K562 (cell line): ENCODE measurements at regions not wholly inside any gene's neighbourhood (a gene's known extent, or its start where the extent isn't known, plus 50 kb on each side); places are given as distances from the start of the nearest gene placed in this dataset.

Experiments
- ATAC-seq: fragments of 200-7000 bp; cut with Tn5 transposase; 3 replicates; pipeline ENCODE4 v1.9.1; 2020; ENCODE audit warnings: moderate library complexity
- BruUV-seq: library from RNA; stranded (reverse); fragments of 400-500 nt; replicated peaks from 2 replicates; lab custom pipeline; 2021; lab: Mats Ljungman, UMichigan
- CTCF ChIA-PET: fragments of 300-600 bp; formaldehyde crosslinking; extraction: SDS; loops from one replicate; lab custom pipeline; 2021; ENCODE audit warnings: low intra/inter-chr PET ratio; lab: Yijun Ruan, JAX
- POLR2A ChIA-PET: fragments of 300-600, 350-650 bp; sonication (Branson Sonifier 250); formaldehyde crosslinking; extraction: SDS; loops from one replicate; lab custom pipeline; 2021; ENCODE audit warnings: antibody characterized with exemption, inconsistent platforms; lab: Yijun Ruan, JAX
- DNase-seq, 4 experiments: peaks; one replicate each; pipeline versions ENCODE4 v3.0.0 to v3.0.0-alpha.2; 2011 to 2018; ENCODE audit warnings: low spot score in 3 of 4, mixed read lengths in 3 of 4; ENCODE audit errors: extremely low read depth in 1 of 4
- FAIRE-seq: peaks from 2 replicates; lab custom pipeline; 2011; peaks lifted over from hg19 to GRCh38; lab: Jason Lieb, UNC
- H2AFZ ChIP-seq: 2 replicates; pipeline ENCODE4 v1.6.0; 2011; ENCODE audit warnings: low read depth, low read length, control low read depth, inconsistent platforms
- H3K27ac ChIP-seq: fragments of 200-600 bp; 3 replicates; pipeline ENCODE4 v1.8.0; 2011; ENCODE audit warnings: low read depth, mild to moderate bottlenecking, control low read depth, inconsistent platforms, low read length, moderate library complexity, mixed read lengths; ENCODE audit errors: extremely low read depth
- H3K27me3 ChIP-seq, 2 experiments: fragments of 300-600 bp in 1 of 2; 2 replicates in 1 of 2; 3 replicates in 1 of 2; pipeline versions ENCODE4 v1.6.0 to v1.8.0; 2011; ENCODE audit warnings: inconsistent platforms in 2 of 2, low read length in 2 of 2, mild to moderate bottlenecking in 1 of 2, mixed read lengths in 1 of 2, moderate library complexity in 1 of 2; ENCODE audit not compliant: control insufficient read depth in 2 of 2, insufficient read depth in 2 of 2
- H3K36me3 ChIP-seq: fragments of 300-600 bp; 3 replicates; pipeline ENCODE4 v1.8.0; 2011; ENCODE audit warnings: mild to moderate bottlenecking, low read length, inconsistent platforms; ENCODE audit not compliant: control insufficient read depth, insufficient read depth
- H3K4me1 ChIP-seq, 2 experiments: fragments of 200-600 bp in 1 of 2; replicated peaks in 1 of 2; 2 replicates in 1 of 2; 3 replicates in 1 of 2; pipeline versions ENCODE4 v1.5.1 to v1.8.0; 2011; ENCODE audit warnings: inconsistent platforms in 2 of 2, low read length in 2 of 2, mild to moderate bottlenecking in 1 of 2, mixed read lengths in 1 of 2, moderate library complexity in 1 of 2; ENCODE audit not compliant: control insufficient read depth in 2 of 2, insufficient read depth in 2 of 2
- H3K4me2 ChIP-seq: 2 replicates; pipeline ENCODE4 v1.6.1; 2011; ENCODE audit warnings: low read length, control low read depth, inconsistent platforms, mixed read lengths; ENCODE audit not compliant: insufficient read depth
- H3K4me3 ChIP-seq: fragments of 200-600 bp; sonication (generic), shearing (Covaris generic); 2 replicates; pipeline ENCODE4 v1.5.1; 2016; ENCODE audit warnings: control low read depth, inconsistent platforms
- H3K79me2 ChIP-seq: fragments of 200-600 bp; 3 replicates; pipeline ENCODE4 v1.8.0; 2011; ENCODE audit warnings: low read length, inconsistent platforms; ENCODE audit not compliant: control insufficient read depth, insufficient read depth
- H3K9ac ChIP-seq, 2 experiments: 2 replicates each; pipeline versions ENCODE4 v1.6.0 to v1.6.1; 2011; ENCODE audit warnings: low read depth in 2 of 2, low read length in 2 of 2, control low read depth in 1 of 2, inconsistent platforms in 1 of 2, mild to moderate bottlenecking in 1 of 2, mixed read lengths in 1 of 2; ENCODE audit not compliant: insufficient read depth in 1 of 2
- H3K9me1 ChIP-seq: one replicate; pipeline ENCODE4 v1.6.0; 2011; ENCODE audit warnings: inconsistent platforms, mild to moderate bottlenecking, low read length, moderate library complexity; ENCODE audit not compliant: control insufficient read depth, insufficient read depth
- H3K9me3 ChIP-seq: replicated peaks from 2 replicates; pipeline ENCODE4 v1.5.1; 2011; ENCODE audit warnings: low read depth, low read length, inconsistent platforms; ENCODE audit not compliant: control insufficient read depth, insufficient read depth
- H4K20me1 ChIP-seq: replicated peaks from 2 replicates; pipeline ENCODE4 v1.6.1; 2011; ENCODE audit warnings: low read length, inconsistent platforms, mixed read lengths; ENCODE audit not compliant: control insufficient read depth, insufficient read depth
- CEBPB ChIP-seq: fragments of 450-650 bp; IDR thresholded peaks from 2 replicates; pipeline ENCODE4 v1.6.1; 2016; ENCODE audit warnings: missing genetic modification characterization, missing compliant biosample characterization
- EP400 ChIP-seq: fragments of 450-650 bp; IDR thresholded peaks from 2 replicates; pipeline ENCODE4 v1.6.1; 2017; ENCODE audit warnings: antibody characterized with exemption, mild to moderate bottlenecking, moderate library complexity
- GABPB1 ChIP-seq: sonication (generic); formaldehyde crosslinking; IDR thresholded peaks from 2 replicates; pipeline ENCODE4 v1.8.0; 2022; ENCODE audit warnings: mild to moderate bottlenecking, missing genetic modification reagents
- HDAC6 ChIP-seq: IDR thresholded peaks from 2 replicates; pipeline ENCODE4 v1.6.1; 2012; ENCODE audit warnings: low read depth, mild to moderate bottlenecking, control low read depth, inconsistent platforms, low read length, moderate library complexity
- HMGXB4 ChIP-seq: sonication (generic); formaldehyde crosslinking; IDR thresholded peaks from 2 replicates; pipeline ENCODE4 v1.8.1; 2023; ENCODE audit warnings: mild to moderate bottlenecking, missing genetic modification reagents
- KAT7 ChIP-seq: sonication (generic); formaldehyde crosslinking; IDR thresholded peaks from 2 replicates; pipeline ENCODE4 v1.8.0; 2022; ENCODE audit warnings: missing genetic modification reagents, mild to moderate bottlenecking, borderline replicate concordance
- MBD2 ChIP-seq: sonication (generic); IDR thresholded peaks from 2 replicates; pipeline ENCODE4 v1.6.1; 2016; ENCODE audit warnings: low read depth, borderline replicate concordance
- NFYB ChIP-seq: IDR thresholded peaks from 2 replicates; pipeline ENCODE4 v1.6.1; 2011; ENCODE audit warnings: mild to moderate bottlenecking, moderate library complexity; ENCODE audit not compliant: insufficient read length; ENCODE audit errors: extremely low read depth
- SRSF3 ChIP-seq: fragments of 200-400 bp; formaldehyde crosslinking; IDR thresholded peaks from 2 replicates; pipeline ENCODE4 v1.6.1; 2016; ENCODE audit warnings: mild to moderate bottlenecking, low read length, moderate library complexity; ENCODE audit not compliant: insufficient read depth
- SUPT5H ChIP-seq: fragments of 450-650 bp; IDR thresholded peaks from 2 replicates; pipeline ENCODE4 v1.6.1; 2016
- ZBTB12 ChIP-seq: fragments of 250-450 bp; sonication (Bioruptor Pico); IDR thresholded peaks from 2 replicates; pipeline ENCODE4 v1.4.0; 2020
- ZNF444 ChIP-seq: fragments of 250-450 bp; sonication (Bioruptor Pico); IDR thresholded peaks from 2 replicates; pipeline ENCODE4 v1.4.0; 2020; ENCODE audit warnings: mild to moderate bottlenecking, moderate library complexity
- ZNF79 ChIP-seq: fragments of 250-450 bp; sonication (Bioruptor Pico); IDR thresholded peaks from 2 replicates; pipeline ENCODE4 v1.4.0; 2020; ENCODE audit warnings: low read depth, mild to moderate bottlenecking, moderate library complexity
- WGBS: fragments of 100-300 bp; shearing (Covaris generic); methylation state at CpG from one replicate; pipeline ENCODE4 v1.1.6; 2016; ENCODE audit warnings: low coverage, mixed read lengths; ENCODE audit not compliant: insufficient coverage; ENCODE audit errors: missing lambda C conversion rate; 5-methylcytosine and 5-hydroxymethylcytosine counted together
- in situ Hi-C: fragments of 300-500 bp; cut with MboI; formaldehyde crosslinking; loops from 4 replicates; pipeline ENCODE4 v1.15.0; 2018; ENCODE audit warnings: inconsistent platforms, mixed read lengths
- intact Hi-C: fragments of 100-400 bp; cut with micrococcal nuclease; formaldehyde crosslinking; loops from 2 replicates; pipeline ENCODE4 v1.14.2; 2022
- TF ChIP-seq, protein P1 (sequence below): fragments of 250-450 bp; sonication (Bioruptor Pico); IDR thresholded peaks from 2 replicates; pipeline ENCODE4 v1.9.0; 2021; ENCODE audit warnings: mild to moderate bottlenecking
- TF ChIP-seq, protein P2 (sequence below): fragments of 450-650 bp; formaldehyde crosslinking; IDR thresholded peaks from 2 replicates; pipeline ENCODE4 v1.4.0; 2022; ENCODE audit warnings: missing genetic modification characterization
- TF ChIP-seq, protein P3 (sequence below): fragments of 450-650 bp; formaldehyde crosslinking; conservative IDR thresholded peaks from 2 replicates; pipeline ENCODE4 v1.4.0; 2022; ENCODE audit warnings: mild to moderate bottlenecking, missing genetic modification characterization

DNA sequence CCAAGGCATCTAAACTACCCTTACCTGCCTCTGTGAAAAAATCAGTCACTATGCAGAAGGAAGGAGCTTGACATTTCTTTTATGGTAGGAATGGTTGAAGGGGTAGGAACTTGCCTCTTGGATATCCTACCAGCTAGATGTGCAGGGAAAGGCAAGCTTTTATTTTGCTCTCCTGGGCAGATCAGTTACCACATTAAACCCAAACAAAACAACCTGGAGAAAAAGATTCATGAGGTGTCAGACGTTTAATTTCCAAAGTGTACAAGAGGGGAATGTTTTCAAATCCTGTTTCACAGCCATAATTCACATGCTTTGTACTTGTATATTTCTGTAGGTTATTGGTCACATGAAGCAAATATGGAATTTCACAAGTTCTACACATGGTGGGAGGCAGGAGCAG lies 67.0 kb upstream of the IFNG-AS1 start:
- no peak for TF ChIP-seq MBD2
- TF ChIP-seq SRSF3, result no peak
- TF ChIP-seq, protein P1, sequence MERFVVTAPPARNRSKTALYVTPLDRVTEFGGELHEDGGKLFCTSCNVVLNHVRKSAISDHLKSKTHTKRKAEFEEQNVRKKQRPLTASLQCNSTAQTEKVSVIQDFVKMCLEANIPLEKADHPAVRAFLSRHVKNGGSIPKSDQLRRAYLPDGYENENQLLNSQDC (CRISPR knock-in tag), result no peak
- no peak for TF ChIP-seq ZNF444
- TF ChIP-seq GABPB1, result no peak
- TF ChIP-seq ZBTB12 (CRISPR knock-in tag), result no peak
- TF ChIP-seq, protein P2, sequence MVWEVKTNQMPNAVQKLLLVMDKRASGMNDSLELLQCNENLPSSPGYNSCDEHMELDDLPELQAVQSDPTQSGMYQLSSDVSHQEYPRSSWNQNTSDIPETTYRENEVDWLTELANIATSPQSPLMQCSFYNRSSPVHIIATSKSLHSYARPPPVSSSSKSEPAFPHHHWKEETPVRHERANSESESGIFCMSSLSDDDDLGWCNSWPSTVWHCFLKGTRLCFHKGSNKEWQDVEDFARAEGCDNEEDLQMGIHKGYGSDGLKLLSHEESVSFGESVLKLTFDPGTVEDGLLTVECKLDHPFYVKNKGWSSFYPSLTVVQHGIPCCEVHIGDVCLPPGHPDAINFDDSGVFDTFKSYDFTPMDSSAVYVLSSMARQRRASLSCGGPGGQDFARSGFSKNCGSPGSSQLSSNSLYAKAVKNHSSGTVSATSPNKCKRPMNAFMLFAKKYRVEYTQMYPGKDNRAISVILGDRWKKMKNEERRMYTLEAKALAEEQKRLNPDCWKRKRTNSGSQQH, result no peak
- TF ChIP-seq, protein P3, sequence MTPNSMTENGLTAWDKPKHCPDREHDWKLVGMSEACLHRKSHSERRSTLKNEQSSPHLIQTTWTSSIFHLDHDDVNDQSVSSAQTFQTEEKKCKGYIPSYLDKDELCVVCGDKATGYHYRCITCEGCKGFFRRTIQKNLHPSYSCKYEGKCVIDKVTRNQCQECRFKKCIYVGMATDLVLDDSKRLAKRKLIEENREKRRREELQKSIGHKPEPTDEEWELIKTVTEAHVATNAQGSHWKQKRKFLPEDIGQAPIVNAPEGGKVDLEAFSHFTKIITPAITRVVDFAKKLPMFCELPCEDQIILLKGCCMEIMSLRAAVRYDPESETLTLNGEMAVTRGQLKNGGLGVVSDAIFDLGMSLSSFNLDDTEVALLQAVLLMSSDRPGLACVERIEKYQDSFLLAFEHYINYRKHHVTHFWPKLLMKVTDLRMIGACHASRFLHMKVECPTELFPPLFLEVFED (CRISPR knock-in tag), result no peak
- no peak for TF ChIP-seq EP400
- TF ChIP-seq CEBPB (tag), result no peak
- TF ChIP-seq HMGXB4, result no peak
- no peak for TF ChIP-seq SUPT5H
- TF ChIP-seq HDAC6, result no peak
- TF ChIP-seq ZNF79 (CRISPR knock-in tag), result no peak
- no peak for TF ChIP-seq KAT7 (CRISPR knock-in tag)
- TF ChIP-seq NFYB, result no peak
- Histone ChIP-seq H3K27ac (no peak overlapping the region), H3K4me3 (no peak overlapping the region), H3K79me2 (no peaks in the 10 kb centered on the region), H3K27me3 (no peaks in the 10 kb centered on the region; a peak in 1 of 5 replicates), H2AFZ (no peak overlapping the region), H3K9me1 (no peaks in the 10 kb centered on the region), H3K4me2 (no peak overlapping the region), H3K4me1 (no peaks in the 10 kb centered on the region), H3K36me3 (no peaks in the 10 kb centered on the region), H3K9me3 (no peaks in the 10 kb centered on the region), H3K9ac (no peak overlapping the region), H4K20me1 (no peaks in the 10 kb centered on the region)
- DNase-seq (no peak), FAIRE-seq (no peak), ATAC-seq (no peak)
- BruUV-seq, result no TSS peak
- POLR2A ChIA-PET, result interaction anchor here (0.8 kb wide), 1 partner anchor 14 kb away, joined by 3 read pairs; no protein-coding TSS in a partner anchor
- 0% methylated on average over 1 of the region's 1 CpG for WGBS
- CTCF ChIA-PET, result no interaction called here
- in situ Hi-C loops (no loop called here), intact Hi-C loops (no loop called here)
